HK-2 (cell line): ENCODE measurements at regions not wholly inside any gene's neighbourhood (a gene's known extent, or its start where the extent isn't known, plus 50 kb on each side); places are given as distances from the start of the nearest gene placed in this dataset.

ENCODE experiments used
- DNase-seq: peaks from one replicate; pipeline ENCODE4 v3.0.0-alpha.2; 2018; ENCODE audit not compliant: unreplicated experiment

DNA sequence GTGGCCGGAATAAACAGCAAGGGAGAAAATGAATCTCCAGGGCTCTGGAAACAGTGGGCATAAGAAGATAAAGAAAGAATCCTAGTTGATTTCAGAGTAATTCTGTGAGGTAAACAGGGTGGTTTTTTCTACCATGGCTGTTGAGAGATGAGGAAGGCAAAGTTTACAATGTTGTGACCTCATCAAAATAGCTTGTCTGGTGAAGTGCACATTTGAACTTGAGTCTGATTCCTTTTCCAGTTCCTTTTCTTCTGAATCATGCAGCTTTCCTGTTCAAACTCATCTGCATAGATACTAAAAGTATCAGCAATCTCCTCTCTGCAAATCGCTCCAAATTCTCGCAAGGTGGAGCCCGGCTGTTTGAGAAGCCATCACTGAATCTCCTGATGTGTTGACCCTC is 161.7 kb downstream of the PLPP3 start:
- no peak for DNase-seq

GRCh38 chr1:56416495-56416894 is 162.9 kb downstream of the PLPP3 start:
- no peak for DNase-seq

DNA sequence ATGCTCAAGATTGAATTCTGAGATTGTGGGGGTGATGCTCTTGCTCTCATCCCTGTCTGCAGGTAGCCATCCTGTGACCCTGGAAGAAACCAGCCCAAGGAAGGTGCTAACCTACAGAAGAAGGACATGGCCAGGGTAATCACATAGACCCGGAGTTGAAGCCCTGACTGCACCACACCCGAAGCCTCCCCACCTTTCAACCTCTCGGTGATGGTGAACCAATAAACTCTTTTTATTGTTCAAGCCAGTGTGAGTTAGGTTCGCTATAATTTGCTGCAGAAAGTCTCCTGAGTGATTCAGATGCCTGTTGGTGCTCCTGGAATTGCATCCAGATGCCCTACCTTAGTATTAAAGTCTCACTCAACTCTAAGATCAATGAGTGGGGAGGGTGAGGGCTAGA is 163.6 kb downstream of the PLPP3 start:
- DNase-seq: no peak

DNA sequence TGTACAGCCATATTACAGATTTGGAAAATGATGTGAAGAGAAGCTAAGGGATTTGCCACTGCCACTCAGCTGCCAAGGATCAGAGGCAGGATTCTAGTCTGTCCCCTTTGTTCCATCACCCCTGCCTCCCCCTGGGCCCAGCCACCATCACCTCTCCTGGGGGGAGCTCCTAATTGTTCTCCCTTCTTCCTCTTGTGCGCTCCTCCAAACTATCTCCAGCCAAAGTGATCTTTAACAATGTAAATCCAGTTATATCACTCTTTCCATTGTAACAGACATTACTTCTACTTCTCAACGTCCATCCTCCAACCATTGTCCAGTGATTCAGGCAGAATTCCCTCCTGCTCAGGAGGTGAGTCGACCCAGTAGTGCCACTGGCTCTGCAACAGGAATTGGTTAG is 164.1 kb downstream of the PLPP3 start:
- DNase-seq: no peak

- no peak for DNase-seq
These were observed 164.6 kb downstream of the PLPP3 start for GRCh38 chr1:56414728-56415224.

DNA sequence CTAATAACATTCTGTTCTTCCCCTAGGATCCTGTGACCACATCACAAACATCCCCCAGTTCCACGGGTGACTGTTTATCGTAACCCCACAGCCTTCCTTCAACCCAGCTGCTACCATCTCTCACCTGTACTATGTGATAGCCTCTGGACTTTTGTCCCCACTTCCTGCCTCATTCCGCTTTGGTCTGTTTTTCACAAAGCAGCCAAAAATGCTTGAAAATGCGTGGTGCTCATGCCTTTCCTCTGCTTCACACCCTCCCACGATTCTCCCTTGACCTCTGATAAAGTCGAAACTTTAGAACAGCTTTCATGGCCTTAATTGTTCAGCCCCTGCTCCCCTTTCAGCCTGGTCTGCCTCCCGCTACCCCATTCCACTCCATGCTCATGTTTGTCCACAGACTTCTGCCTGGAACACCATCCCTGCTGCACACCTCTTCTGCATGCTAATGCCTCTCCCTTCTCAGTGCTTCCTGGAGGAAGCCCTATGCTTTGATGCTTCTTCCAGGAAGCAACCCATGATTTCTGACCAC is 165.6 kb downstream of the PLPP3 start:
- DNase-seq: no peak

DNA sequence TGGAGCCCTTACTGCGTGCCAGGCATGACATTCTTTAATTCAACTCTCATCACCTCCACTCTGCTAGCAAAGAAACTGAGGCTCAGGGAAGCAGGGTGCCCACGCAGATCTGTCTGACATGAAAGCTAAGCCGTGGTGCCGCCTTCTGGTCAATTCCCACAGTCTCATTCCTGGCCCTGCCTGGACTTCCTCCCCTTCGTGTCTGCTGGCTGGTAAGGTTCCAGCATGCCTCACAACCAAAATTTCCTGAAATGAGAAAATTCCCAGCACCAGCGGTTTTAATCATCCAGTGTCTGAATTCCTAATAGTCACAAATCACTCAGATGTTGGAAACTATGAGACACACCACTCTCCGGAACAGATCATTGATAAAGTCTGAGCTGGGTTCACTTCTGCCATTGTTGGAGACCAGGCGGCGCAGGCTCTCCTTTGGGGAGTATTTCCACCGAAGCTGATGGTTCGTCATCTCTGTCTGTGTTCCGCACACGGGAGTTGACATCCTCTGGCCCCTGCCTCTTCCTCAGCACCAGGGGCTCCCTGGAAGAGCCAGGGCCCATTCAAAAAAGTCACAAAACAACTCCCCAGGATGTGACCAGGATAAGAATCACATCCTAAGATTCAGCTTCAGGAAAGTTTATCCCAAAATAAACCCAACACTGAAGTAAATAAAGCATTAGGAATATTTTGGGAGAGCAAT is 167.7 kb downstream of the PLPP3 start:
- no peak for DNase-seq

DNA sequence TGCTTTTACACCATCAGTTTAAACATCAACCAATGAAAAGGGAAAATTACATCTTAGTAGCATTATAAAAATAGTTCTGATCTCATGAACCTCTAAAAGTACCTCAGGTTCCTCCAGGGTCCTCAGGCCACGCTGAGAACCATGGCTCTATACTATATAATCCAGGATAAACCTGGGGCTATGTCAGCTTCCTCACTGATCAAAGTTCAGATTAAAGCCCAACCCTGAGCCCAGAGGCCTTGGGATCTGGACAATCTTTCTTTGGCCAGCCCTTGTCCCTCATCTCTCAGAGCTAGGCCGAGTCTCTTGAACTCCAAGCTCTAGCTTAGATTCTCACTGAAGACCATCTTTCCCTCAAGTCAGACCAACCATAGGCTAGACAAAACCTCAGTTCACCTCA is 168.3 kb downstream of the PLPP3 start:
- DNase-seq: no peak

DNA sequence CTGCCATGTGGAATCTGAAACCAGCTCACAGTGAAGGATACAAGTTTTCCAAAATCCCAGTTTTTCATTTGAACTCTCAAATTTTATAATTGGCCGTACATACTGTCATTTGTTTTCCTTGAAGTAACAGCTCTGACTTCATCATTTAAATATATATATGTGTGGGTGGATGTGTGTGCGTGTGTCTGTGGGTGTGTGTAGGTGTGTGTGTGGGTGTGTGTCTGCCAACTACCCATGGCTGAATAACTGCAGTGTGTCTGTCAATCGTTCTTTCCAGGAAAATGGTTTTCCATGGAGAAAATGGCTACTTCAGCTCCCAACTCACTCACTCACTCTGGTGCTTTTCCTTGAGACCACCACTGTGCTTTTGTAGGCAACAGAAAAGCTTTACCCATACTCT is 169.0 kb downstream of the PLPP3 start:
- DNase-seq: no peak

GRCh38 chr1:56409112-56409691 is 170.2 kb downstream of the PLPP3 start:
- peak; percentile 5 for DNase-seq

DNA sequence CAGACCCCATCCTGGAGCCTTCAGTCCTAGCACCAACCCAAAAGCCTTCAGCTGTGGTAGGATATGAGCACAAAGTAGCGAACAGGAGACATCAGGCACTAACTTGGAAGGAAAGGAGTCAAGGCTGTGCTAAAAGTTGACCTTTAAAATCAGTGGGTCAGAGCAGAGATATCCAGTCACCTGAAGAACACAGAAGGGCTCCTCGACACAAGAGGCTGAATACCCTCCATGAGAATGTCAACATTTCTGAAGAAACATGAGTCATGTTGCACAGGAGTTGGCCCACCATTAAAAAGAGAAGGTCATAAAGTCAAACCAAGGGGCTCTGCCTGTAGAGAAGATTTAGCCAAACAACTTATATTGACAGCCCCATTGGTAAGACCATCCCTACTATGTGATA is 172.5 kb downstream of the PLPP3 start:
- DNase-seq: no peak

DNA sequence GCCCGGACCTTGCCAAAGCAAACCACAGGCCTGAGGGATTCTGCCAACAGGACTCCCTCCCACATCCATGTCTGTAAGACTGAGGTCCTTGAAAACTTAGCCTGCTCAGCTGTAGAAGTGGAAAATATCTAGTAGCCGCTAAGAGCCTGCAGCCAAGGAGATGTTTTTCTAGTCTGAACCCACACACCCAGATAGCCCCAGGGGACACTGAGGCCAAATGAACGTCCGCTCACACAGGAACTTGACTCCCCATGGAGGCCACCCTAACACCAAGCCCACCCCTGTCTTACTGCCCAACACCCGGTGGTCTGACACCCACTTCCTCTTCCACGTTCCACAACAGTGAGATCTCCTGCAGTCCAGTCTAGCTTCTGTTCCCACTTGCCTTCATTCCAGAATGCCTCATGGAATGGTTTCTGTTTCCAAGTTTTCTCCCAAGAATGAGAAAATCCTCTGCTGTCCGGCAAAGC is 174.8 kb downstream of the PLPP3 start:
- DNase-seq: no peak

- DNase-seq: no peak
These were observed 175.3 kb downstream of the PLPP3 start for GRCh38 chr1:56404066-56404465.

- no peak for DNase-seq
These were observed 176.0 kb downstream of the PLPP3 start for GRCh38 chr1:56403321-56403720.

DNA sequence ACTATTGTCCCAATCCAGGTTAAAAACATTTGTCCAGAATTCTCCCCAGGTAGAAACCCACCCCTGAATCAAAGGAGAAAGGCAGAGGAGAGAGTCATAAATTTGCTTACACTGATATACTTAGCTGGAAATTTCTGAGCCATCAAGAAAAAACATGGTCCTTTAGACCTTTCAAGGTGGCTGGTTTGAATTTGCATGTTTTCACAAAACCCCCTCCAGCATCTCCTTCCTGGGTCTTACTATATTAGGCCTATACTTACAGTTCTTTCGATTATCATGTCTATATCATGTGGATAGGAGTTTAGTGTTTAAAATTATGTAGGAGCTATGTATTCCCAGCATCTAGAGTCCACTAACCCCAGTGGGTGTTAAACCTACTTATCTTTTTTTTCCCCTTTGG is 178.2 kb downstream of the PLPP3 start:
- DNase-seq: no peak

DNA sequence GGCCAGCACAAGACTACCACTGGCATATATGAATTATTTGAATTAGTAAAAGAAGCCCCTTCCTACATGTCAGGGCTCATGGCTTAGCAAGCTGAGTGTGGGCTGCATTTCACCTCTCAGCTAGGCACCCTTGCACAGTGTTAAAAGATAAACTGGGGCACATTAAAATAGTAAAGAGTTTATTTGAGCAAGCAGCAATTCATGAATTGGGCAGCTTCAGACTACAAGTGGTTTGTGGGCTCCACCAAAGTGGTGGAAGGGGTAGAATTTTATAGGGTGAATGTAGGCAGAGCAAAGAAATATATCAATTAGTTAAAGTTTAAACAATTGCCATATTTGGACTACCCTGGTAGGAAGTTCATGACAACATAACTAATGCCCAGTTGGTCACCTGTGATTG is 178.8 kb downstream of the PLPP3 start:
- DNase-seq: no peak

DNA sequence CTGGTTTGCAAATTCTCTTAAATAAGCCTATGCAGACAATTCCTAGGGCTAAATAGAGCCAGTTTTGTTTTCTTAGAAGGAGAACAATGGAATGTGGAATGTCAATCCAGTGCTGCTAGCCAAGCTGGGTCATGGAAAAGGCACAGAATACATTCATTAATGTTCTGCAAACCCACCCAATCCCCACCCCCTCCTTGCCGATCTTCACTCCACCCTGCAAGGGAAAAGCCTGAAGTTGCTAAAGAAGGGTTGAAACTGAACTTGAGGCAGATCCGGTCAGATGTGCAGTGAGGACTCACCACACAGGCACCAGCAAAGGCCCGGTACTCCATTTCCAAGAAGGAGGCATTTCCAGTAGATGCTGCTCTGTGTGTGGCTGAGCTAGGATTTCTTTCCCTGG is 179.6 kb downstream of the PLPP3 start:
- DNase-seq: no peak

DNA sequence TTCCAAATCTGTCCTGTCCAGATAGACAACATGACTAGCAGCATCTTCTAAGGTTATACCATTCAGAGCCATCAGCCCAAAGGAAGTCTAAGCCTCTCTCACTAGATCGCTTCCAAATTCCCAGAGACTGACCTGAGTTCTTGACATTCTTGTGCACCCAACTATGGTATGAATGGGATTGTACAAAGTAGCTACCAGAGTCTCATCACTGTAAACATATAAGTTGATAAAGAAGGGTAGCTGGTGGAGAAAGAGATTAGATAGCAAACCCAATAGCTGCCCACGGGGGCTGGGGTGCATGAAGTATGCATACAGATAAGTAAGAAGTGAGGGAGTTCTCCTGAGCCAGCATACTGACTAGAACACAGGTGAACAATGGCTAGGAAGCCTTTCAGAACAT is 180.0 kb downstream of the PLPP3 start:
- no peak for DNase-seq

GRCh38 chr1:56397811-56398231 is 181.5 kb downstream of the PLPP3 start:
- DNase-seq: no peak

DNA sequence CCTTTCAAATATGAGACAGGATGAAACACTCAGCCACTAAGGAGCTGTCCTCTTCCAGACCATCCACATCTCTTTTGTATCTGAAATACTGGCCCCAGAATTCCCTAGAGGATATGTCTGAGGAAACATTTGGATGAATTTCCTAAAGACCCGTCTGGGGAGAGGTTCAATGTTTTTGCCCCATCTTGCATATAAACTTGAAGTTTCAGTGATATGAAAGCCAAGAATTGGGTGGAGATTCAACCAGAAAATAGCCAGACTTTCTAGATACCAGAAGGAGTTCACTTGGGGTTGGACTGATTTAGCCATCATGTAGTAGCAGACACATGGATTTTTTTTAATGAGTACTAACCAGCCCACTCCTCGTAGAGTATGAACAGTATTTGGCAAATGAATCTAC is 182.0 kb downstream of the PLPP3 start:
- no peak for DNase-seq

DNA sequence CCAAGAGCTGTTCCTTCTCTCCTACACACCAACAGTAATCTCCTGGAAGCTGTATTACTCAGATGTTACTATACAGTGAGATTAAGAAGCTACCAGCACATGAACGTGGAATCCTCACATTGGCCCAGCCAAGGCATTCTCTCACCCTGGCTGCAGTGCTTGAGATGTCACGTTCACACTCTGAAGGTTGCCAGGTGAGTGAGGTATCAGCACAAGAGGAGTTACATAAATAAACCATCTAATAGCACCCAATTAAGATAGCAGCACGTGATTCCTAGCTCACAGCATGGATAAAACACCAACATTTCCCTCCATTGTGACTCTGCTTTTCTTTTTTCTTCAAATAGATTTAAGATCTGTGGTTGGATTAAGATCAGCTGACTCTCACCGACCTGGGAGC is 182.8 kb downstream of the PLPP3 start:
- DNase-seq: no peak

- DNase-seq: no peak
These were observed 183.6 kb downstream of the PLPP3 start for GRCh38 chr1:56395776-56396175.

- DNase-seq: no peak
These were observed 185.1 kb downstream of the PLPP3 start for GRCh38 chr1:56394298-56394697.
